SK-N-SH (cell line): ENCODE measurements at regions not wholly inside any gene's neighbourhood (a gene's known extent, or its start where the extent isn't known, plus 50 kb on each side); places are given as distances from the start of the nearest gene placed in this dataset.

Source experiments
- CTCF ChIA-PET: fragments of 300-600, 350-600 bp; formaldehyde crosslinking; extraction: SDS; loops from one replicate; lab custom pipeline; 2021; lab: Yijun Ruan, JAX
- POLR2A ChIA-PET: fragments of 350-600 bp; sonication (Branson Sonifier 250); formaldehyde crosslinking; extraction: SDS; loops from one replicate; lab custom pipeline; 2020; ENCODE audit warnings: antibody characterized with exemption, inconsistent platforms; lab: Yijun Ruan, JAX
- DNase-seq: peaks from one replicate; pipeline ENCODE4 v3.0.0; 2012
- H2AFZ ChIP-seq: fragments of 200-600 bp; sonication (generic); 2 replicates; pipeline ENCODE4 v1.8.1; 2016; ENCODE audit warnings: antibody characterized with exemption, mild to moderate bottlenecking, low read depth
- H3F3A ChIP-seq: fragments of 200-600 bp; sonication (generic); replicated peaks from 2 replicates; pipeline ENCODE3; 2016; ENCODE audit warnings: antibody characterized with exemption, mild to moderate bottlenecking; ENCODE audit not compliant: insufficient read depth
- H3K27ac ChIP-seq, 2 experiments: fragments of 200-500 bp in 1 of 2; fragments of 200-600 bp in 1 of 2; sonication (Bioruptor generic) in 1 of 2; sonication (generic), shearing (Covaris generic) in 1 of 2; 2 replicates each; pipeline versions ENCODE4 v1.5.1 to v1.6.1; 2014 to 2016; ENCODE audit warnings: low read depth in 2 of 2, inconsistent platforms in 1 of 2, low read length in 1 of 2, mild to moderate bottlenecking in 1 of 2, mixed read lengths in 1 of 2
- H3K27me3 ChIP-seq: fragments of 200-600 bp; sonication (generic), shearing (Covaris generic); 2 replicates; pipeline ENCODE4 v1.6.1; 2016; ENCODE audit warnings: mixed run types; ENCODE audit not compliant: insufficient read depth
- H3K36me3 ChIP-seq, 2 experiments: fragments of 200-500 bp in 1 of 2; fragments of 200-600 bp in 1 of 2; sonication (Bioruptor generic) in 1 of 2; sonication (generic) in 1 of 2; replicated peaks in 1 of 2; 2 replicates each; pipeline versions ENCODE3 to v1.5.1; 2014 to 2016; ENCODE audit warnings: low read length in 1 of 2, mild to moderate bottlenecking in 1 of 2; ENCODE audit not compliant: insufficient read depth in 2 of 2, control insufficient read depth in 1 of 2
- H3K4me1 ChIP-seq, 2 experiments: fragments of 200-500 bp in 1 of 2; fragments of 200-600 bp in 1 of 2; sonication (Bioruptor generic) in 1 of 2; sonication (generic), shearing (Covaris generic) in 1 of 2; 2 replicates each; pipeline versions ENCODE4 v1.5.1 to v1.6.1; 2014 to 2016; ENCODE audit warnings: low read depth in 1 of 2, low read length in 1 of 2, mixed run types in 1 of 2; ENCODE audit not compliant: insufficient read depth in 2 of 2, control insufficient read depth in 1 of 2
- H3K4me2 ChIP-seq: fragments of 200-600 bp; sonication (generic), shearing (Covaris generic); 2 replicates; pipeline ENCODE4 v1.6.1; 2017; ENCODE audit warnings: mixed run types
- H3K4me3 ChIP-seq, 2 experiments: fragments of 200-500 bp in 1 of 2; fragments of 200-600 bp in 1 of 2; sonication (Bioruptor generic) in 1 of 2; sonication (generic), shearing (Covaris generic) in 1 of 2; 2 replicates each; pipeline versions ENCODE4 v1.5.1 to v1.8.1; 2014 to 2016; ENCODE audit warnings: low read depth in 2 of 2, inconsistent platforms in 1 of 2, low read length in 1 of 2, mild to moderate bottlenecking in 1 of 2, mixed read lengths in 1 of 2, moderate library complexity in 1 of 2
- H3K79me2 ChIP-seq: fragments of 200-600 bp; sonication (generic); 2 replicates; pipeline ENCODE4 v1.8.1; 2017; ENCODE audit warnings: mild to moderate bottlenecking; ENCODE audit not compliant: insufficient read depth
- H3K9ac ChIP-seq: fragments of 200-600 bp; sonication (generic); 2 replicates; pipeline ENCODE4 v1.6.1; 2017; ENCODE audit warnings: mixed run types
- H3K9me2 ChIP-seq: fragments of 200-600 bp; sonication (generic); 2 replicates; pipeline ENCODE4 v1.6.1; 2017; ENCODE audit warnings: mixed run types
- H3K9me3 ChIP-seq: fragments of 200-600 bp; sonication (generic); 2 replicates; pipeline ENCODE4 v1.6.1; 2017; ENCODE audit warnings: mixed run types, mild to moderate bottlenecking, moderate library complexity
- H4K20me1 ChIP-seq: fragments of 200-600 bp; sonication (generic); 2 replicates; pipeline ENCODE4 v1.6.1; 2017; ENCODE audit warnings: mild to moderate bottlenecking, mixed run types; ENCODE audit not compliant: insufficient read depth
- CHD2 ChIP-seq: fragments of 150-350 bp; IDR thresholded peaks from 2 replicates; pipeline ENCODE4 v1.6.1; 2018; ENCODE audit warnings: low read length; ENCODE audit not compliant: partially characterized antibody
- ELF1 ChIP-seq: IDR thresholded peaks from 2 replicates; pipeline ENCODE4 v1.4.0; 2012
- EP300 ChIP-seq, 2 experiments: IDR thresholded peaks; 2 replicates each; pipeline versions ENCODE4 v1.4.0 to v1.6.1; 2012; ENCODE audit warnings: borderline replicate concordance in 1 of 2, low read depth in 1 of 2, low read length in 1 of 2
- FOXJ3 ChIP-seq: sonication (generic); formaldehyde crosslinking; IDR thresholded peaks from 2 replicates; pipeline ENCODE4 v1.5.1; 2020; ENCODE audit warnings: mild to moderate bottlenecking, missing genetic modification reagents
- FOXM1 ChIP-seq: IDR thresholded peaks from 2 replicates; pipeline ENCODE4 v1.4.0; 2012; ENCODE audit warnings: low read depth, mild to moderate bottlenecking
- GATA2 ChIP-seq: sonication (generic); formaldehyde crosslinking; IDR thresholded peaks from 2 replicates; pipeline ENCODE4 v1.5.0; 2020; ENCODE audit warnings: mild to moderate bottlenecking, missing genetic modification reagents
- NFIC ChIP-seq: IDR thresholded peaks from 2 replicates; pipeline ENCODE4 v1.4.0; 2012; ENCODE audit warnings: borderline replicate concordance
- NRF1 ChIP-seq: IDR thresholded peaks from 2 replicates; pipeline ENCODE4 v1.6.1; 2012; ENCODE audit warnings: low read depth, mild to moderate bottlenecking, low read length
- RXRA ChIP-seq: IDR thresholded peaks from 2 replicates; pipeline ENCODE4 v1.4.0; 2012; ENCODE audit warnings: low read depth, mild to moderate bottlenecking, borderline replicate concordance
- SMC3 ChIP-seq: IDR thresholded peaks from 2 replicates; pipeline ENCODE4 v1.6.1; 2012; ENCODE audit warnings: low read depth, low read length, improper control_type of control experiment
- TEAD4 ChIP-seq: IDR thresholded peaks from 2 replicates; pipeline ENCODE4 v1.4.0; 2012; ENCODE audit warnings: mild to moderate bottlenecking, borderline replicate concordance; ENCODE audit not compliant: insufficient read depth
- WGBS: methylation state at CpG from one replicate; pipeline ENCODE4 v1.1.6; 2017; ENCODE audit warnings: low lambda C conversion rate; 5-methylcytosine and 5-hydroxymethylcytosine counted together
- TF ChIP-seq, protein P1 (sequence below): IDR thresholded peaks from 2 replicates; pipeline ENCODE4 v1.6.1; 2012; ENCODE audit warnings: mild to moderate bottlenecking, low read depth, low read length, moderate library complexity
- TF ChIP-seq, protein P2 (sequence below): fragments of 200-600 bp; sonication (generic); IDR thresholded peaks from 2 replicates; pipeline ENCODE4 v1.6.1; 2017; ENCODE audit warnings: antibody characterized with exemption, mild to moderate bottlenecking, moderate library complexity
- TF ChIP-seq, protein P3 (sequence below): IDR thresholded peaks from 2 replicates; pipeline ENCODE4 v1.4.0; 2012; ENCODE audit warnings: low read depth, borderline replicate concordance

DNA sequence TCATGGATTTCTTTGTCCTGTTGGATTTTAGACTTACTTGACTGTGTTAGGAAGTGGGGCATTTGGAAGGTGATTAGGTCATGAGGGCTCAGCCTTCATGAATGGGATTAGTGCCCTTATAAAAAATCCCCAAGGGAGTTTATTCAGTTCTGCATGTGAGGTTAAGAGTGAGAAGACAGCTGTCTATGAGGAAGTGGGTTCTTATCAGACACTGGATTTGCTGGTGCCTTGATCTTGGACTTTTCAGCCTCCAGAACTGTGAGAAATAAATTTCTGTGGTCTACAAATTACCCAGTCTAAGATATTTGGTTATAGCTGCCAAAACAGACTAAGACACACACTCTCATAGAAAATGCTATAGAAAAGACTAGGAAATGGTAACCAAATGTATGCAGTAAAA, 724.7 kb upstream of the FZD8 start:
- no peaks in the 10 kb centered on the region for H4K20me1 ChIP-seq
- H3K4me2 ChIP-seq = no peak overlapping the region
- H3K4me3 ChIP-seq = no peak overlapping the region
- no peaks in the 10 kb centered on the region for H3K79me2 ChIP-seq
- TF ChIP-seq, protein P1, sequence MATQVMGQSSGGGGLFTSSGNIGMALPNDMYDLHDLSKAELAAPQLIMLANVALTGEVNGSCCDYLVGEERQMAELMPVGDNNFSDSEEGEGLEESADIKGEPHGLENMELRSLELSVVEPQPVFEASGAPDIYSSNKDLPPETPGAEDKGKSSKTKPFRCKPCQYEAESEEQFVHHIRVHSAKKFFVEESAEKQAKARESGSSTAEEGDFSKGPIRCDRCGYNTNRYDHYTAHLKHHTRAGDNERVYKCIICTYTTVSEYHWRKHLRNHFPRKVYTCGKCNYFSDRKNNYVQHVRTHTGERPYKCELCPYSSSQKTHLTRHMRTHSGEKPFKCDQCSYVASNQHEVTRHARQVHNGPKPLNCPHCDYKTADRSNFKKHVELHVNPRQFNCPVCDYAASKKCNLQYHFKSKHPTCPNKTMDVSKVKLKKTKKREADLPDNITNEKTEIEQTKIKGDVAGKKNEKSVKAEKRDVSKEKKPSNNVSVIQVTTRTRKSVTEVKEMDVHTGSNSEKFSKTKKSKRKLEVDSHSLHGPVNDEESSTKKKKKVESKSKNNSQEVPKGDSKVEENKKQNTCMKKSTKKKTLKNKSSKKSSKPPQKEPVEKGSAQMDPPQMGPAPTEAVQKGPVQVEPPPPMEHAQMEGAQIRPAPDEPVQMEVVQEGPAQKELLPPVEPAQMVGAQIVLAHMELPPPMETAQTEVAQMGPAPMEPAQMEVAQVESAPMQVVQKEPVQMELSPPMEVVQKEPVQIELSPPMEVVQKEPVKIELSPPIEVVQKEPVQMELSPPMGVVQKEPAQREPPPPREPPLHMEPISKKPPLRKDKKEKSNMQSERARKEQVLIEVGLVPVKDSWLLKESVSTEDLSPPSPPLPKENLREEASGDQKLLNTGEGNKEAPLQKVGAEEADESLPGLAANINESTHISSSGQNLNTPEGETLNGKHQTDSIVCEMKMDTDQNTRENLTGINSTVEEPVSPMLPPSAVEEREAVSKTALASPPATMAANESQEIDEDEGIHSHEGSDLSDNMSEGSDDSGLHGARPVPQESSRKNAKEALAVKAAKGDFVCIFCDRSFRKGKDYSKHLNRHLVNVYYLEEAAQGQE = no peak
- TF ChIP-seq FOXJ3 (CRISPR knock-in tag) = no peak
- TF ChIP-seq GATA2 (CRISPR knock-in tag) = no peak
- TF ChIP-seq NFIC = no peak
- no peak for TF ChIP-seq CHD2
- TF ChIP-seq FOXM1 = no peak
- no peak for TF ChIP-seq NRF1
- ChIA-PET POLR2A (no interaction called here), CTCF (interaction anchor here (1.2 kb wide), 1 partner anchor 731 kb away, joined by 4 read pairs; no protein-coding TSS in a partner anchor)
- no peak for DNase-seq
- no peaks in the 10 kb centered on the region for H3K4me1 ChIP-seq
- H2AFZ ChIP-seq = no peak overlapping the region
- no peaks in the 10 kb centered on the region for H3F3A ChIP-seq
- H3K27ac ChIP-seq = no peak overlapping the region
- H3K27me3 ChIP-seq = no peaks in the 10 kb centered on the region
- no peaks in the 10 kb centered on the region for H3K9me2 ChIP-seq
- H3K9me3 ChIP-seq = no peaks in the 10 kb centered on the region
- no peak overlapping the region for H3K9ac ChIP-seq
- no peaks in the 10 kb centered on the region for H3K36me3 ChIP-seq

DNA sequence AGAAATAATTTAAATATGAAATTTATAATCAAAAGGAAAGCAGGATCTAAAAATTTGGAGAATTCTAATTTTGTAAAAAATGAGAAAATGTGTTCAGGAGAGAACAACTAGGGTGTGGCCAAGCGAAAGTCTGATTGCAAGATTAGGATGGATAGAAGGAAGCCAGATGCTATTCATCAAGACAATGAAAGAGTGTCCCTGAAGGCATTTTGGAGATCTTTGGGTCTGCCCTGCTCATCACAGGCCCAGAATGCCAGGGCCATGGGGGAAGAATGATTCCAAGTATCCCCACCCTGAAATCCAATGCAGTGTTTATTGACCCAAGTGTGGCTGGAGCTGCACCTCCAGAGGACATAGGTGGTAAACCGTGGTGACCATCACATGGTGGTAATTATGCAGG, 724.0 kb upstream of the FZD8 start:
- Histone ChIP-seq H4K20me1 (no peaks in the 10 kb centered on the region), H2AFZ (no peak overlapping the region)
- CTCF ChIA-PET = no interaction called here

More for the DNA sequence above, 724.0 kb upstream of the FZD8 start:
- no peak for DNase-seq
- Histone ChIP-seq H3K4me1 (no peaks in the 10 kb centered on the region), H3K4me3 (no peak overlapping the region), H3K36me3 (no peaks in the 10 kb centered on the region), H3K9me3 (no peaks in the 10 kb centered on the region), H3K27me3 (no peaks in the 10 kb centered on the region), H3K79me2 (no peaks in the 10 kb centered on the region), H3K9me2 (no peaks in the 10 kb centered on the region), H3K27ac (no peak overlapping the region), H3K9ac (no peak overlapping the region), H3F3A (no peaks in the 10 kb centered on the region), H3K4me2 (no peak overlapping the region)
- 82% methylated on average over 1 of the region's 2 CpGs for WGBS
- POLR2A ChIA-PET = no interaction called here
- TF ChIP-seq, protein P2, sequence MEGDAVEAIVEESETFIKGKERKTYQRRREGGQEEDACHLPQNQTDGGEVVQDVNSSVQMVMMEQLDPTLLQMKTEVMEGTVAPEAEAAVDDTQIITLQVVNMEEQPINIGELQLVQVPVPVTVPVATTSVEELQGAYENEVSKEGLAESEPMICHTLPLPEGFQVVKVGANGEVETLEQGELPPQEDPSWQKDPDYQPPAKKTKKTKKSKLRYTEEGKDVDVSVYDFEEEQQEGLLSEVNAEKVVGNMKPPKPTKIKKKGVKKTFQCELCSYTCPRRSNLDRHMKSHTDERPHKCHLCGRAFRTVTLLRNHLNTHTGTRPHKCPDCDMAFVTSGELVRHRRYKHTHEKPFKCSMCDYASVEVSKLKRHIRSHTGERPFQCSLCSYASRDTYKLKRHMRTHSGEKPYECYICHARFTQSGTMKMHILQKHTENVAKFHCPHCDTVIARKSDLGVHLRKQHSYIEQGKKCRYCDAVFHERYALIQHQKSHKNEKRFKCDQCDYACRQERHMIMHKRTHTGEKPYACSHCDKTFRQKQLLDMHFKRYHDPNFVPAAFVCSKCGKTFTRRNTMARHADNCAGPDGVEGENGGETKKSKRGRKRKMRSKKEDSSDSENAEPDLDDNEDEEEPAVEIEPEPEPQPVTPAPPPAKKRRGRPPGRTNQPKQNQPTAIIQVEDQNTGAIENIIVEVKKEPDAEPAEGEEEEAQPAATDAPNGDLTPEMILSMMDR = no peak
- TF ChIP-seq NRF1 (no peak), RXRA (no peak), EP300 (IDR thresholded peaks at IDR 0.05; ENCODE audit: borderline replicate concordance in 1 of 2, low read depth in 1 of 2, low read length in 1 of 2) (no peak), SMC3 (no peak), TEAD4 (no peak), ELF1 (no peak)
- TF ChIP-seq, protein P3, sequence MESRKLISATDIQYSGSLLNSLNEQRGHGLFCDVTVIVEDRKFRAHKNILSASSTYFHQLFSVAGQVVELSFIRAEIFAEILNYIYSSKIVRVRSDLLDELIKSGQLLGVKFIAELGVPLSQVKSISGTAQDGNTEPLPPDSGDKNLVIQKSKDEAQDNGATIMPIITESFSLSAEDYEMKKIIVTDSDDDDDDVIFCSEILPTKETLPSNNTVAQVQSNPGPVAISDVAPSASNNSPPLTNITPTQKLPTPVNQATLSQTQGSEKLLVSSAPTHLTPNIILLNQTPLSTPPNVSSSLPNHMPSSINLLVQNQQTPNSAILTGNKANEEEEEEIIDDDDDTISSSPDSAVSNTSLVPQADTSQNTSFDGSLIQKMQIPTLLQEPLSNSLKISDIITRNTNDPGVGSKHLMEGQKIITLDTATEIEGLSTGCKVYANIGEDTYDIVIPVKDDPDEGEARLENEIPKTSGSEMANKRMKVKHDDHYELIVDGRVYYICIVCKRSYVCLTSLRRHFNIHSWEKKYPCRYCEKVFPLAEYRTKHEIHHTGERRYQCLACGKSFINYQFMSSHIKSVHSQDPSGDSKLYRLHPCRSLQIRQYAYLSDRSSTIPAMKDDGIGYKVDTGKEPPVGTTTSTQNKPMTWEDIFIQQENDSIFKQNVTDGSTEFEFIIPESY = no peak
- TF ChIP-seq, all 33 proteins: peak for 0
